COLO829 (cell line): ENCODE measurements at regions not wholly inside any gene's neighbourhood (a gene's known extent, or its start where the extent isn't known, plus 50 kb on each side); places are given as distances from the start of the nearest gene placed in this dataset.
A peak's percentile ranks its signal among the peaks of the same experiment; 100 is the strongest.

Source experiments
- DNase-seq: peaks from one replicate; pipeline ENCODE4 v3.0.0; 2012; ENCODE audit warnings: low spot score

DNA sequence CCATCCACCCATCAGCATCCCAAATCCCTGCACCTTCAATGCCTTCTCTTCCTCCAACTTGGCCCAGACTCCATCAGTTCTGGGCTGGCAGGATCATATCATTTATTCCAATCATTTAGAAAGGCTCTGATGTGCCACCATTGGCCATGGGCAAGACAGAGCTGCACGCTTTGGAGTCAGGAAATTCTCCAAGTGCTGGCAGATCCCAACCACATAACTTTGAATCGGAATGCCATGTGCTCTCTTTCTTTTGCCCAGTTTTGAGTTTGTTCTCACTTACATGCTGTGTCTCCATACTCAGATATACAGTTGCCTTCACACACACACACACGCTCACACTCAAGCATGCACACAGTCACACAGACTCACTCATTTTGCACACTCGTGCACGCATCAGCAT is 85.7 kb upstream of the GHITM start:
- no peak for DNase-seq

- no peak for DNase-seq
These were observed 84.6 kb upstream of the GHITM start for GRCh38 chr10:84054743-84055142.

DNA sequence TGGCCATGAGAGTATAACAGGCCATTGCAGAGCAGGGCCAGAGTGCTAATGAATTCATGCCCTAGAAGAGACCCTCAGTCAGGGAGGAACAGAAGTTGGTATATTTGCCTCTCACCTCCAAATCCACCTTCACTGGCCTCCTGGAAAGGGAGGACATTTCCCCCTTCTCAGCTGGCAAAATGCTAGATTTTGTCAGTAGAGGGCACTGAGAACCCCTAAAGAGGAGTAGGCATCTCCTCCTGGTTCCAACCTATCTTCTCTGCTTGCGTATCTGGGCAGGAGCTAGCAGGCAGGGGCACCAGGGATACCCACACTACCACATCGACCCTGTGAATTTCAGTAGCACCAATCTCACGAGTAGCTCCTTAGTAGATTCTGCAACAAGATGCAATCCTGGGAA is 79.8 kb upstream of the GHITM start:
- no peak for DNase-seq

GRCh38 chr10:84063440-84063839 is 75.9 kb upstream of the GHITM start:
- DNase-seq, result no peak

DNA sequence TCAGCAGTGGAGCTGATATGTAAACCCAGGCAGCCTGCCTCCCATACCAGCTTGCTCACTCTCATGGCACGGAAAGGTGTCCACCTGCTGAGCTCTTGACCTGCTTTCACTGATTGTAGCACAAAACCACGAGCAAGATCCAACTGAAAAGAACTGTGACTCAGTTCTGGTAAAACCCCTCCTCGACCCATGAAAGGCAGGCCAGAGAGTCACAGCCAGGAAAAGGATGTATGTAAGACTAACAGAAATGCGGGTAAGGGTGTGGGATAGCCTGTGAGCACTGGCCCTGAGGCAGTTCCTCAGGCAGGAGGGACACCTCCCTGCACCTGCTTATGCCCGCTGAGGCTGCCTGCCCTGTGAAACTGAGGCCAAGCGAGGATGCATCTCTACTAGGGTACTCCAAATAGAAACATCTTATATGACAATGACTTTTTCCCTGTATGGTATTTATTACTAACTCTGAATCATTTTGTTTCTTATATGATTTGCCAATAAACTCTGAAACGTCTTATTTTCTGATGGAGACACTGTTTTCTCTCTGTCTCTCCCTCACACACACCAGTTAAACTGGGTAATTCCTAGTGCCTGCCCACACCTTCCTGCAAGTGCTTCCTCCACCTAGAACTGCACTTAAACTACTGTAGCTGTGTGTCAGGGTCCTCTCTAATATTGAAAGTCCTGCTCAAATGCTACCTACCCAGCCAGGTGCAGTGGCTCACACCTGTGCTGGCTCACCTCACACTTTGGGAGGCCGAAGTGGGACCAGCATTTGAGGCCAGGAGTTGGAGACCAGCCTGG is 73.3 kb upstream of the GHITM start:
- no peak for DNase-seq

DNA sequence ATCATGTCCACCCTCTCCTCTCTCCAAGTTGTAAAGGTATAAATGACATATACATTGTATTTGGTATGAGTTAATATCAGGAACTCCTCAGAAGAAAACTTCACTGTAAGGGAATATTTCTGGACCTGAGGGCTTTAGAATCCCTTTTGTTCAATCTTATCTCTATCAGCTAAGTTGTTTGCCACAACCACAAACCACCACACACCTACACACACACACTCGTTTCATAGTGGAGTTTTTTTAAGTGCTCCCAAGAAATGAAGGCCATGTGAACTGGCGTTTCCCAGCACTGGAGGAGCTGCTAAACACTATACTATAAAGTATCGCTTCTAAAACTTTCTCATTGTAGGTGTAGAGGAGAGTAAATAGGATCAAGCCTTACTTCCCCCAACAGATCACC is 64.8 kb upstream of the GHITM start:
- no peak for DNase-seq

DNA sequence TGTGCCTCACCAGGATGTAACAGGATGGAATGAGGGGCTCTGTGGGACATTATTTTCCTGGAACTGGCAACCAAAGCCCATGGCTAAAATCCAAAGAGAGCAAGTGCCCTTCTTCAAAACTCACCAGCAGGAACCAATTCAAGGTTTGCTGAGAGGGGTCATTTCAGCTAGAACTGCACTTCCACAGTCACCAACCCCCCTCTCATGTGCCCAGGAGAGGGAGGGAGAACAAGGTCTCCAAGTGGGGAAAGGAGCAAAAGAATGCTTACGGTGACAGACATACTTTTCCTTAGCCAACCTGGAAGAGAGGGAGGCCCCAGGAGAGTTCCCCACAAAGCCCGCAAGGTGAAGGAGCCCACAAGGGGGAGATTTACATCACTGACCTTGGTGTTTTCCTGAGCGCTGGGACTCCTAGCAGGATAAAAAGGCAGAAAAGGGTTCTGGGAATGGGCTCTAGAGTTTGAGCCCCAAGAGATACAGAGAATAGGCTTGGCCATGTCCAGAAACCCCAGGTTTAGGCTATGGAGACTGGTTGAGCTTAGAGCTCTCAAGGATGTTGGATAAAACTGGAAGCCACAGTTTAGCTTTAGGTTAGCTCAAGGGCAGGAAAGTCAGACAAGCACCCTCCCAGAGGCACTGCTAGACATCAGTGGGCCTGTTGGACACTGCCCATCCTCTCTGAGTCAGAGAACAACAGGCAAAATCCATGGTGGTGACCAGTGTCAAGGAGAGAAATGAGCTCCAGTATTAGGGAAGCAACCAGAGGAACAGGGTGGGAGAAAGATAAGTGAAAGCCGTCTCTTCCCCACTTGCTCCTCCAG is 63.9 kb upstream of the GHITM start:
- DNase-seq, result no peak

DNA sequence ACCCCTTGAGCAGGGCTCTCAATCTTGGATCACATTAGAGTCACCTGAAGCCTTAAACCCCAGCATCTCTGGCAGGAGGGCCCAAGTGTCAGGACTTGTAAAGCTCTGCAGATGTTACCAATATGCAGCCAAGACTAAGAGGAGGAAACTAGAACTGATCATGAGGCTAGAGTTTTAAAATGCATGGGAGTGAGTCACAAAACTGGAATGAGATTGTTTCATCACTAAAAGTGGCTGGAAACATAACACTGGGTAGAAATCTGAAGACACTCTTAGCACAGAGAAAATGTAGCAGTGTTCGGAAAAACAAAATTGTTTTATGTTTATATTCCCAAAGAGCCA is 63.3 kb upstream of the GHITM start:
- peak; percentile 50 for DNase-seq

DNA sequence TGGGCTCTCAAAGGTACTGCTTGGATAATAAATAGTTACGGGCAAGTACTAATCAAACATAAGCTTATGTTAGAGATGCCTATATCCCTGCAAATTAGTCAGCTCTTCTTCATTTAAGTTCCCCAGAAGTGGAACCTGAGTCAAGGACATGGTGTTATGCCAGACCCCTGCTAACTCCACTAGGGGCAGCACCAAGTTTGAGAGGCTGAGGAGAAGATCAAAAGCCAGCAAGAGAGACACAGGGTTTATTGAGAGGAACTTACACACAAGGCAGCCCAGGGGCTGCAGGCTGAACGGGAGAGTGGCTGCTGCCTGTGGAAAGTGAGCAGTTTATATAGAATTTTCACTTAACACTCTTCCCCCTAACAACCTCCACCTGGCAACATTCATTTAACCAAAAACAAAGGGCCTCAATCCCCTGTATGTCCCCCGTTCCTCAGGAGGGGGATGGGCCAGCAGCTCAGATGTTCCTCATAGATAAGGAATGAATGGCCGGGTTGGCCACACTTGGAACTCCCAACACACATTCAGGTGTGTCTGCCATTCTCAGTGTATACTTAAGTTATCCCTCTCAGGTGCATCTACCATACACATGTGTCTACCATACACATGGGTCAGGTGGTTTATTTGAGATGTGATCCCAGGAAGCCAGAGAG is 62.6 kb upstream of the GHITM start:
- peak; percentile 26 for DNase-seq

- no peak for DNase-seq
These were observed 61.5 kb upstream of the GHITM start for GRCh38 chr10:84077768-84078167.

DNA sequence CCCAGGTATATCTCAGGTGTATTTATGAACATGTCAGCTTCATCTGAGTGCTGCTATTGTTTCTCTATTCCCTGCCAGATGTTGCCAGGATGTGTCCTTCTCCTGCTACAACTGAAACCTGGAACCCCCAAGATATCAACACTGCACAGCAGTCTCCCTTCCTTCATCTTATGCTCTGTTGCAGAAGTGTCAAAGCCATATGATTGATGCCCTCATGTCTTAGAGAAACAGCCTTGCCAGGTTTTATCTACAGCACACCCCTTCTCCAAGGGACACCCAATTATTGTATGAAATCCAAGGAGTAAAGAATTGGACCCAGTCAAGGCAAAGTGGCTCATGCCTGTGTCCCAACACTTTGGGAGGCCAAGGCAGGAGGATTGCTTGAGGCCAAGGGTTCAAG is 60.5 kb upstream of the GHITM start:
- DNase-seq, result no peak

GRCh38 chr10:84084342-84084741 is 55.0 kb upstream of the GHITM start:
- no peak for DNase-seq

DNA sequence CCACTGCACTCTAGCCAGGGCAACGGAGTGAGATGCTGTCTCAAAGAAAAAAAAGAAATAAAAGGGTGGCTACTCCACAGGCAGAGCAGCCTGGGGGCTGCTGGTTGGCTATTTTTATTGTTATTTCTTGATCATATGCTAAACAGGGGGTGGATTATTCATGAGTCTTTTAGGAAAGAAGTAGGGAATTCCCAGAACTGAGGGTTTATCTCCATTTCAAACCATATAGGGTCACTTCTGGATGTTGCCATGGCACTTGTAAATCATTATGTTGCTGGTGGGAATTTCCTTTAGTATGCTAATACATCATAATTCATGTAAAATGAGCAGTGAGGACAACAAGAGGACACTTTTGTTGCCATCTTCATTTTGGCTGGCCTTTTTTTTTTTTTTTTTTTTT is 52.1 kb upstream of the GHITM start:
- DNase-seq, result no peak

GRCh38 chr10:84088626-84089025 is 50.7 kb upstream of the GHITM start:
- no peak for DNase-seq

DNA sequence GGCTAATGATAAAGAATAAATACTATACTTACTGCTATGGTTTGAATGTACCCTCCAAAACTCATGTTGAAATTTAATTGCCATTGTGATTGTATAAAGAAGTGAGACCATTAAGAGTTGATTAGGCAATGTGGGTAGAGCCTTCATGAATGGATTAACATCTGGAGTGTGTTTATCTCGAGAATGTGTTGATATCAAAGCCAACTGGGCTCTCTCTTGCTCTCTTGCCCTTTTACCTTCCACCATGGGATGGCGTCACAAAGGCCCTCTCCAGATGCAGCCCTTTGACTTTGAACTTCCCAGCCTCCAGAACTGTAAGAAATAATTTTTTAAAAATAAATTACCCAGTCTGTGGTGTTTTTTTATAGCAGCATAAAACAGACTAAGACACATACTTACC is 50.1 kb upstream of the GHITM start:
- DNase-seq, result no peak
